ENCODE measurements at regions not wholly inside any gene's neighbourhood (a gene's known extent, or its start where the extent isn't known, plus 50 kb on each side); places are given as distances from the start of the nearest gene placed in this dataset.

DNA sequence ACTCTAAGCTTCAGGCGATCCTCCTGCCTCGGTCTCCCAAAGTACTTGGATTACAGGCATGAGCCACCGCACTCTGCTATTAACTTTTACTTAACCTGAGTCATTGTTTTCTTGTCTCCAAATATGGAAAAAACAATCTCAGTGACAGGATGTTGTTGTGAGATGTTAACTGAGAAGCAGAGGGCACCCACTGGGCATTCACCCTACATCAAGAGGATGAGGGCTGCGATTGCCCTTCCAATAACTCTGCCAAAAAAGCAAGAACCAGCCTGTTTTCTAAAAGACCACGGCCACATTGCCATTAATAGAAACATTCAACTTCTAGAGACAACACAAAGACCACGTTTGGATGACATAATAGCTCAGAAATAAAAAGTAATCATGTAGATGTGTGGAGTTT, 107.6 kb upstream of the SGK1 start:
- Histone ChIP-seq H3K9ac (ENCODE audit: low read length) (no peak overlapping the region), H3K9me3 (replicated peaks; ENCODE audit: insufficient read depth, low read length) (no peaks in the 10 kb centered on the region), H3K27me3 (replicated peaks; ENCODE audit: insufficient read depth, low read length) (no peaks in the 10 kb centered on the region), H3K4me3 (ENCODE audit: low read length) (no peak overlapping the region), H4K20me1 (ENCODE audit: insufficient read depth, low read length) (no peaks in the 10 kb centered on the region), H2AFZ (ENCODE audit: low read length) (no peak overlapping the region), H3K27ac (ENCODE audit: low read length) (no peak overlapping the region), H3K9me2 (replicated peaks; ENCODE audit: insufficient read depth, low read length) (no peaks in the 10 kb centered on the region), H3K4me1 (ENCODE audit: low read length) (no peaks in the 10 kb centered on the region), H3K4me2 (ENCODE audit: low read depth, low read length) (no peak overlapping the region), H3K79me2 (ENCODE audit: low read length) (no peaks in the 10 kb centered on the region), H3K36me3 (replicated peaks; ENCODE audit: insufficient read depth, low read length) (no peaks in the 10 kb centered on the region), H3F3A (ENCODE audit: insufficient read depth, low read length) (no peaks in the 10 kb centered on the region)
- TF ChIP-seq CTCF (IDR thresholded peaks at IDR 0.05; ENCODE audit: low read length): no peak
- no peak for TF ChIP-seq EZH2 (optimal IDR thresholded peaks at IDR 0.05; ENCODE audit: low read depth, low read length)
- no peak for TF ChIP-seq EZH2phosphoT487 (IDR thresholded peaks at IDR 0.05; ENCODE audit: low read length)
- DNase-seq: no peak

DNA sequence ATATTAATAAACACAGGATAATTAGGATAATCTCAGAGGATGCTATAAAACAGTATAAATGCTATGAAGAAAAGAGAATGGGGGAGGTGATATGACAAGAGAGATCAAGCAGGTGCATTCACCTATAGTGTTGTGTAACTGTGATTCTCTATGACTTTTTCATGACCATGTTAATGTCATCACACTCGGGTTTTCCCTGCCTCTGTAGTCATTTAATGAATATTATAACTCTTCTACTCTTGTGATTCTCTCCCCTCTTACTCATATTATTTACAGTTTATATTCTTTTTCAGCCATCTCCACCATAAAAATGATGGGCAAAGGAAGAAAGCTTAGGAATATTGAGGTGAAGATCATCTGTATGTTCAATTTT, 106.9 kb upstream of the SGK1 start:
- Histone ChIP-seq H3K4me3 (ENCODE audit: low read length) (no peak overlapping the region), H3K4me1 (ENCODE audit: low read length) (no peaks in the 10 kb centered on the region), H3K27ac (ENCODE audit: low read length) (no peak overlapping the region), H3K36me3 (replicated peaks; ENCODE audit: insufficient read depth, low read length) (no peaks in the 10 kb centered on the region), H3K79me2 (ENCODE audit: low read length) (no peaks in the 10 kb centered on the region), H4K20me1 (ENCODE audit: insufficient read depth, low read length) (no peaks in the 10 kb centered on the region), H3K9me2 (replicated peaks; ENCODE audit: insufficient read depth, low read length) (no peaks in the 10 kb centered on the region), H3K9me3 (replicated peaks; ENCODE audit: insufficient read depth, low read length) (no peaks in the 10 kb centered on the region), H3K4me2 (ENCODE audit: low read depth, low read length) (no peak overlapping the region), H3K27me3 (replicated peaks; ENCODE audit: insufficient read depth, low read length) (no peaks in the 10 kb centered on the region), H3F3A (ENCODE audit: insufficient read depth, low read length) (no peaks in the 10 kb centered on the region), H2AFZ (ENCODE audit: low read length) (no peak overlapping the region), H3K9ac (ENCODE audit: low read length) (no peak overlapping the region)
- no peak for DNase-seq
- TF ChIP-seq CTCF (IDR thresholded peaks at IDR 0.05; ENCODE audit: low read length) (no peak), EZH2phosphoT487 (IDR thresholded peaks at IDR 0.05; ENCODE audit: low read length) (no peak), EZH2 (optimal IDR thresholded peaks at IDR 0.05; ENCODE audit: low read depth, low read length) (no peak)

GRCh38 chr6:134424165-134424797, 106.4 kb upstream of the SGK1 start:
- Histone ChIP-seq H3K4me1 (ENCODE audit: low read length) (no peaks in the 10 kb centered on the region), H3K27me3 (replicated peaks; ENCODE audit: insufficient read depth, low read length) (no peaks in the 10 kb centered on the region), H3F3A (ENCODE audit: insufficient read depth, low read length) (no peaks in the 10 kb centered on the region), H2AFZ (ENCODE audit: low read length) (no peak overlapping the region), H3K36me3 (replicated peaks; ENCODE audit: insufficient read depth, low read length) (no peaks in the 10 kb centered on the region), H3K4me3 (ENCODE audit: low read length) (no peak overlapping the region), H3K4me2 (ENCODE audit: low read depth, low read length) (no peak overlapping the region), H3K9ac (ENCODE audit: low read length) (no peak overlapping the region), H3K9me2 (replicated peaks; ENCODE audit: insufficient read depth, low read length) (no peaks in the 10 kb centered on the region), H3K79me2 (ENCODE audit: low read length) (no peaks in the 10 kb centered on the region), H3K9me3 (replicated peaks; ENCODE audit: insufficient read depth, low read length) (no peaks in the 10 kb centered on the region), H3K27ac (ENCODE audit: low read length) (no peak overlapping the region), H4K20me1 (ENCODE audit: insufficient read depth, low read length) (no peaks in the 10 kb centered on the region)
- DNase-seq: no peak
- TF ChIP-seq EZH2 (optimal IDR thresholded peaks at IDR 0.05; ENCODE audit: low read depth, low read length): no peak
- TF ChIP-seq CTCF (IDR thresholded peaks at IDR 0.05; ENCODE audit: low read length): no peak
- no peak for TF ChIP-seq EZH2phosphoT487 (IDR thresholded peaks at IDR 0.05; ENCODE audit: low read length)
